Inferior parietal cortex (tissue), 1 donor: ENCODE measurements at regions not wholly inside any gene's neighbourhood (a gene's known extent, or its start where the extent isn't known, plus 50 kb on each side); places are given as distances from the start of the nearest gene placed in this dataset.

Experiments
- DNase-seq: peaks from one replicate; pipeline ENCODE4 v3.0.0-alpha.2; 2016; ENCODE audit errors: extremely low spot score

DNA sequence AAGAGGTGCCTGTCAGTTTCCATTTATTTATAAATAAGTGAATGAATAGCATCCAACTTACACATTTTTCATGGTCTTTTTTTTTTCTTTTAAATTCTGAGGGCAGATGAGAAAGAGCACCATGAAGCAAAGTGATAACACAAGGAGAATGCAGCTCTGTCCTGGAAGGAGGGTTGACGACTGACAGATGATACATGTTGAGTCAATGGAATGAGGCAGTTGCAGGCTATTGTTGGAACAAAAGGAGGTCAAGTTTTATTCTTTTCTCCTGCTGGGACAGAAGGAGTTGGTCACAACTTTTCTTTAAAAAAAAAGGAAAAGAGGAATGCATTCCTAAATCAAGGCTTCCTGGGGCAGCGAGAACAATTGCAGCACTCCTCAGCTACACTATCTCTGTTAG, 119.9 kb upstream of the PLEKHG7 start:
- no peak for DNase-seq

DNA sequence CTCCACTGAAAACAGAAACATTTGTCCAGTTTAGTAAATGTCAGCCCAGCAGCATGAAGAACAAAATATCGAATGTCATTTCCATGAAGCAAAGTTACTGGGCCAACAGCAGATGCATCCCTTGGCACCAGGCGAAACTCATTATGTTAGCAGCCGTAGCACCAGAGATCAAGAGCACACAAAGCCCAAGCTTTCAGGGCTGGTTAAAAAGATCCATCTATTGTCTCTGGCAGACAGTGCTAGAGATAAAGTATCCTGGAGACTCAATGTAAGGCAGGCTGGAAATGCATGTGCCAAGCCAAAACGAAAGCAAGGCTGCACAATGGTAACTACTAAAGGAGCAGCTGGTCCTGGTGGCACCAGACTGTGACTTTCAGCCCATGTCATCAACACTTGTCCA, 120.3 kb upstream of the PLEKHG7 start:
- DNase-seq, result no peak

DNA sequence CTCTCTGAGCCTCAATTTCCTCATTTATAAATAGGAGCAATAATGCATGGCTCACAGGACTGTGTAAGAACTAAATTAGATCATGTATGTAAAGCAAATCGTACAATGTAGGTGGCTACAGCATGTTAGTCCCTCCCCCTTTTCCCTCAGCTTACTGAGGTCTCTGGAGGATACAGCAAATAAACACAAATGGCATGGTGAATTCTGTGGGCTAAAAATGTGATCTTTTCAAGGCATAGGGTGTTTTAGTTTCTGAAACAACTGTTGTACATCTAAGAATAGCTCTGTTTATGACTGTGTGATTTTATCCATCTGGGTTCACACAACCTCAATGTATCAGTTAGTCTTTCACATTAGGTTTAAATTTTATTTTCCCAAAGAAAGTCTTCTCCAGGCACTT, 121.2 kb upstream of the PLEKHG7 start:
- DNase-seq, result no peak

DNA sequence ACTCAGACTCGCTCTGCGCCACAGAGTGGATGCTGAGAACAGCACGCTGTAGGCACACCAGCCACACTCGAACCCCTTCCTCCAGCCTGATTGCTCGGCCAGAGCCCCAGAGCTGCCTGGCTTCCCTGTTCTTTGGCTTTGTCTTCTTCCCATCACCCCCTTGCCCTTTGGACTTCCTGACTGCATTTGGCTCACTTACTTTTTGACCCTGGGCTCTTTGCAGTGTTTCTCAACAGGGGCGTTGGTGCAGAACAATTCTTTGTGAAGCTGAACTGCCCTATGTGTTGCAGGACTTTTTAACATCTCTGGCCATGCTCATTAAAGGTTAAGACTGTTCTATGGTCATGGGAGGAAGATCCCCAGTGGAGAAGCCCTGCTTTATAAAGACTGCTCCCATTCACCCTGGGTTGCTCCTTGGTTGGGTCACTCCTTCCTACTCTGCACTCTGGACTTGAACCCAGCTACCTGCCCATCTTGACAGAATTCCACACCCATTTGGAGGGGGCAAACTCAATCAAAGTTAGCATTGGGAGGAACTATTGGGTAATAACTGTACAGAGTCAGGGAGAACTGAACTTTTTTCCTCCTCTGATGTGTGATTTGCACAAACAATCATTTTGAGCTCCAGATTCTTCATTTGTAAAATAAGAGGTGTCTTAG, 127.7 kb upstream of the PLEKHG7 start:
- no peak for DNase-seq

DNA sequence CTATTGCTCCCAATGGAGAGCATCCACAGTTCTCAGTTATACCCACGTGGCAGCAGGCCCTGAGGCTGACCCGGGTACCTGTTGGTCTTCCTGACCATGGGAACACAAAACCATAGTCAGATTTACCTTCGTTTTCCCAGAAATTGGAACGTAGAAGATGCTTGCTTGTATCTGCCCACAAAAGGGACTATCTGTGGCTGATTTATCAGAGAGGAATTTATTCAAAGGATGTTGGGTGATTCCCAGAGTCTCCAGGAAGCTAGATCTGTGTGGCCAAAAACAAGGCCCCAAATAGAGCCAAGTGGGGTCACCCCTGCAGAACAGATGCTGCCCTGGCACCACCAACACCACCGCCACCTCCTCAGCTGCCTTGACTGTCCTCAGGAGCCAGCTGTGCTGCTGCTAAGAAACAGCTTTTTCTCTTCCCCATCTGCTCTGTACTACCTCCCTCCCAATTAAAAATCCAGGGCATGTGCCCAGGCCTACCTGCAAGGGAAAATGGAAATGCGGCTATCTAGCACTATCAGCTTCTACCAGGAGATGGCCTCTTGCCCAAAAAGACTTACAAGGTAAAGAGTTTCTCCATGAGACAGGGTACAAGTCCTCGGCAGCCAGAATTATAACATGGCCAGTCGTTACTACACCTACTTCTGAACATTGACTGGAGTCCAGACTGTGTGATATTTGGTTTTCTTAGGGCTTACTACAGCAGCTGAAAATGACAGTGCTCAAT, 128.6 kb upstream of the PLEKHG7 start:
- DNase-seq, result no peak

DNA sequence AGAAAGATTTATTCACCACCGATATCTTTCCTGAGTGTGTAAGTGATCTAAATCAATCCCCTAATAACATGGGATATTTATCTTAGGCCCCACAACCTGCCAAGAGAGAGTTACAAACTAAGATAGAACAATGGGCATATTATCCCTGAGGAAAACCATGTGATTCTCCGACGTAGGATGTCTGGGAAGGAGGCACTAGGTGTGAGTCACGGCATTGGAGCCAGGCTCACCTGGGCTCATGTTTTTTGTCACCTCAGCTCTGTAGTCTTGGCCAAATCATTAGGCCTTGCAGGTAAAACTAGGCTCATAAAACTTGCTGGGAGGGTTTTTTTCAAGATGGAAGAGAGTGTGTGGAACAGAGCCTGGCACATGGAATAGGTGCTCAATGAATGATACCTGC, 129.7 kb upstream of the PLEKHG7 start:
- DNase-seq, result no peak

DNA sequence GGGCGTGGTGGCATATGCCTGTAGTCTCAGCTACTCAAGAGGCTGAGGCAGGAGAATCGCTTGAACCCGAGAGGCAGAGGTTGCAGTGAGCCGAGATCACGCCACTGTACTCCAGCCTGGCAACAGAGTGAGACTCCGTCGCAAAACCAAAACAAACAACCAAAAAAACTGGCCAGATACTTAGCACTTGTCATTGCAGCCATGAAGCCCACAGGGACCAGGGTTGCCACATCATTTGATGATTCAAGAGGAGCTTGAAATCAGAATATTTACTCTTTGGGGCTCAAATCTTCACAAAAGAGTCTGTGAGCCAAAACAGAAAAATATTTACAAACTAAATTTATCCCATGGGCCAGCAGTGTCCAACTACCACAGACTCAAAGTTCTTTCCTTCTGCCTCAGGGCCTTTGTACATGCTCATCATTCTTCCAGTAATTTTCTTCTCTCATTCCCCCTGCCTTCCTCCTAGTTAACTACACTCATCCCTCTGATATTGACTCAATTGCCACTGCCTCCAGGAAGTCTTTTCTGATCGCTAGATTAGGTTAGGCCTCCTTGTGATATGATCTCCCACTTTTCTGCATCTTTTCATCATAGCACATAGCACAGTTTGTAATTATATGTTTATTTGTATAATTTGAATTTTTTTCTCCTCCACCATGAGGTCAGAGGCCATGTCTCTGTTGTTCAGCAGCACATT, 130.8 kb upstream of the PLEKHG7 start:
- DNase-seq, result no peak

DNA sequence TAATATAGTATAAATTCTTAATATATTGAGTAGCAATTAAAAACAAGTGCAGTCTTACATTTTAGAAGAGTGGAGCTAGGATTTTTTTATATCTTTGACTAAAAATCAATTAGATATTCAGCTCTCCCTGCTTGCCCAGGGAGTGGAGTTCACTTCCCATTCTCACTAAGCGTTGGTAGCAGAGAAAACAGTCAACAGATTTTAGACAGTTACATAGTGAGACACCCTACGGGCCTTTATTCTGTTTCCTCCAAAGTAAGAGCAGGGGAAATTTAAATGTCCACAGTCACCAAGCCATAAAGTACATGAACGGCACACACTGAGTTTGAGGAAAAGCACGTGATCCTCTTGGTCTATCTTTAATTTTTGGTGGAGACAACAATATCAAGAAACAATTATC, 131.6 kb upstream of the PLEKHG7 start:
- DNase-seq, result no peak

DNA sequence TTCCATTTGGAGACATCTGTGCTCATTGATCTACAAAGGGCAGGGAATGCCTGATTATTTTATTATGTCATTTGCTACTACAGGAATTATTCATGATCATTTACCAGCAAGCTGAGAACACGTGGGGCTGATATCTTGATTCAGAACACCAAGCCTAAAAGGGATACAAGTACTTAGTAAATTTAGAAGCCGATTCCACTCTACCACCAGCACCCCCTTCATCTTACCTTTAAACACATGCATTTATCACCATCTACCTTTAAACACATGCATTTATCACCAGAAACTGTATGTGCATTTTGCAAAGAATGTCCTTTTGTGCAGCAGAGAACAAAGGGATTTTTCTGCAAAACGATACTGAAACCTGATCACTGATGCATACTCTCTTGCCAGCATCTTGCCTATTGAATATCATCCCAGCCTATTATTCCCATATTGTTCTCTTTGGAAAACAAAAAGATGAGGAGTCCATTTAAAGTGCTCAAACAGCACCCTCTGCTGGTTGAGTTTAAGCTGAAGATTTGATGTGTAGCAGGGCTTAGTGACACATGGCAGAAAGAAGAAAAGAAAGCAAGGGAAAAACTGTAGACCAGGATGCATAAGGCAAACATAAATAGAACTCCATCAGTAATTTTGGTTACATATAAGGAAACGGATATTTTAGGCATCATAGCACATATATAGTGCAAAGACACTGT, 132.6 kb upstream of the PLEKHG7 start:
- DNase-seq, result peak; percentile 98

DNA sequence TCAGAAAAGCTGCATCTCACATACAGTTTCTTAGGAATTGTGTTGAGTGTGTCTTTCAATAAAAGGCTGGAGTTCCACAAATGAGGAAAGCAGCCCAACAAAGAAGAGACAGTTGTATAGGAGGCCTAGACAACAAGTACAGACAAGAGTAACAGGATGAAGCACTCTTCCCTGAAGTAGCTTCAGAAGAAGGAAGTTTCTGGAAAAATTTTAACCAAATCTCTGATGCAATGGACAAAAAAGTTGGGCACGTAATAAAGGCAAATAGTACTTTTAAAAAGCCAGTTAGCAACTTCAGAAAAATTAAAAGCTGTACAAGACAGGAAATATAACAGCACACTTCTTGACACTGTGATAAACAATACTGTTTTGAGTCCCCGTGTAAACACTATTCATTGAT, 134.1 kb upstream of the PLEKHG7 start:
- DNase-seq, result no peak

DNA sequence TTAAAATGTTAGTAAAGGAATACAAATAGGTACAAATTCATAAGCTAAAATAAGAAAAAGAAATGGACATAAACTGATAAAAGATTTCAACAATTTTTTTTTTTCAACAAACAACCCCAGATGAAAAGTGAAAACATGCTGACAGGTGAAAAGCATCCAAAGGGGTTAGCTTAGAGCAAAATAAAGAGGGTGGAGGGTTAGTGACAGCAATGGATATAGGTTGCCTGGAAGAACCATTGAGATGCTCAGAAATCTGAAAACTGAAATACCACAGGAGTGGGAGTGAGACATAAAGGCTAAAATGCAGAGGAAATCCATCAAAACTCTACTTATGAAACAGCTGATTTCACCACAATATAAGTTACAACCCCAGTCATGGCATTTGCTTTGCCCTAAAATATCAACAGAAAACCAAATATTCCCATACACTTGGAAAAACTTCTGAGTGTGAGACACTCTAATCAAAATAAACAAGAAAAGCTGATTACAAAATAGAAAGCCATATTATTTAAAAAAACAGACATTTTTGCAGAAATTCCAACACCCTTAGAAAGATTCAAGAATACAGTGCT, 136.3 kb upstream of the PLEKHG7 start:
- no peak for DNase-seq

DNA sequence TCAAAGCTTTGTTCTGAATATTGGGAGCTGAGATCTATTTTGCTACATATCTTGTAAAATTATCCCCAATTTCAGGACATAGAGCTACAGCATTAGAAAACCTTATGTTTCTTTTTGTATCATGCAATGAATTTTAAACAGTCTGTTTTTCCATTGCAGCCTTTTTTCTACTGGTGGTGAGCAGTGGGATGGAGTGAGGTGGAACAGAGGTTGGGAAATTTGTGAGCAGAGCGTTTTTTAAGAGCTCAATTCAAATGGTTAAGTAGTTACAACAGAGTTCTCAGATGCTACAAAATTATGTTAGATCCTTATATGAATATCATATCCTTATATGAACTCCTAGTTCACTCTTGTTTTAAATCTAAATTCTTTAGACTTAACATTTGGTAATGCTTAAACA, 139.0 kb upstream of the PLEKHG7 start:
- no peak for DNase-seq

DNA sequence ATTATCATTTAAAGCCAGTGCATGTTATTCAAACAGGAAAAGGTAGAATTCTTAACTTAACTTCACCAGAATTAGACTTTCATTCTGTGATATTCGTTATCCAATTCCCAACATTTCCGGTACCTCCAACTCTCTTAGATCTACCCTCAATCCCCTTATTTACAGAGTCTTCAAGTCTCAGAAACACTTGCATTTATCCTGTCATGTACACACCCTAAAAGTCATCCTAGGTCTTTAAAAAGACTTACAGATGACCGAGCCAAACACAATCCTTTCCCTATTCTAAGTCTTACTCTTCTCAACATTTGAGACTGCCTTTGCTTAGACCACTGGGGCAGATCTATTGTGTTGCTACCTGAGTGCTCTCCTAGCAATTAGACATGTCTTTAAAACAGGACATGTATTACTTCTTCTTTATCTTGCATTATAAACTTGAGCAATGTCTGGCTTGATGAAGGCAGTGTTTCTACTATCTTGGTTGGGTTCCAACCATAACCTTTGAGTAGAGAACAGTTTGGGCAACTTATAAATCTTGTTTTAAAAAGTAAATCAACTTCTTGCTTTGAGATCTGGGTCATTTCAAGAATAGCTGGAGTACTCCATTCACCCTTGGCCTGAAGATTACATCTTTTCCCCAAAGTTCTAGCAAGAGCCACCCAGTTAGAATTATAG, 140.6 kb upstream of the PLEKHG7 start:
- no peak for DNase-seq

DNA sequence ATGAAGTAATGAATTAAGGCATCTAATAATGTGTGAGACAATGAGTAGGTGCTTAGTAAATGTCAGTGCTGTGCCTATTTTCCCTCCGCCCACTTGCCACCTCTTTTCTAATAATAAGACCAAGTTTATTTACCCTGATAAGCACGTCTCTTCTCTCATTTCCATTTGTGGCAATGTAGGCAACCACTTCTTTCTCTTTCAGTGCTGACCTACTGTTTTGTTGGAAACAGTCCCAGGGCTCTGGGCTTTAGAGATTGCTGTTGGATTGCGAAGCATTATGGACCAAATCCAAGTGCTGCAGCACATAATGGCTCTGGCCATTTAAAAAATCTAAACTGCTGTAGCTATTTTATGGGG, 141.3 kb upstream of the PLEKHG7 start:
- no peak for DNase-seq

DNA sequence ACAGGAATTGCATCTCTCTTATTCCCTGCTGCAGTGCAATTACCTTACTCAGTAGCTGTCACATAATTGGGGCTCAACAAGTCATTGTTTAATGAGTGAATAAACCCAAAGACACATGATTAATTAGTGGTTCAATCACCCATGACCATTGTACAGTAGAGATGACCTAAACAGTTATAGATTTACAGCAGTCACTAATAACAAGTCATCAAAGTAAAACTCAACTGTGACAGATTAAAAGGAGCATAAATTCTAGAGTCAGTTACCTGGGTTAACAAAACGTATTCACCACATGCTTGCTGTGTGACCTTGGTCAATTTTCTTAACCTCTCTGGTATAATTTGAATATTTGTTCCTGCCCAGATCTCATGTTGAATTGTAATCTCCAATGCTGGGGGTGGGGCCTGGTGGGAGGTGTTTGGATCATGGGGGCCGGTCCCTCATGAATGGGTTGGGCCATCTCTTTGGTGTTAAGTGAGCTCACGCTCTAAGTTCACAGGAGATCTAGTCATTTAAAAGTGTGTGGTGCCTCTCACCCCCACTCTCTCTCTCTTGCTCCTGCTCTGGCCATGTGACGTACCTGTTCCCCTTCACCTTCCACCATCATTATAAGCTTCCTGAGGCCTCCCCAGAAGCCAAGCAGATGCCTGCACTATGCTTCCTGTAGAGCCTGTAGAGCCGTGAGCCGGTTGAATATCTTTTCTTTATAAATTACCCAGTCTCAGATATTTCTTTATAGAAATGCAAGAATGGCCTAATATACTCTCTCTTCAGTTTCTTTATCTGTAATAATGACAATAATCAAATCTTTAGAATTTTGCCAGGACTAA, 141.9 kb upstream of the PLEKHG7 start:
- no peak for DNase-seq

DNA sequence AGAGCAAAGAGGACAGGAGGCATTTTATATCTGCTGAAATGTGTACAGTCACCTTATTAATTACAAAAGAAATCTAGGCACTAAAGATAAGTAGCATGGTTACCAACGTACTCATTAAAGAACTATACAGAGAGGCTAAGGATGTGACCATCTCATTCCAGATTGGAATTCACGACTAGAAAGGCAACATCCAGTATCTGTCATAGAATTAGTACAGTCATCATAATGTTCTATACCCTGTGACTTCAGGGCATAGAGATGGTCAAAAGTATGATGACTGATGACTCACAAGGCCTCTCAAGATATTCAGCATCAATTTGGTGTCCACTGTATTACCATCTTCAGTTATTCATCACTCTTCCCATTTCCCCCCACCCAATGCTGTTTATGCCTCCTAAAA, 144.0 kb upstream of the PLEKHG7 start:
- DNase-seq, result no peak

DNA sequence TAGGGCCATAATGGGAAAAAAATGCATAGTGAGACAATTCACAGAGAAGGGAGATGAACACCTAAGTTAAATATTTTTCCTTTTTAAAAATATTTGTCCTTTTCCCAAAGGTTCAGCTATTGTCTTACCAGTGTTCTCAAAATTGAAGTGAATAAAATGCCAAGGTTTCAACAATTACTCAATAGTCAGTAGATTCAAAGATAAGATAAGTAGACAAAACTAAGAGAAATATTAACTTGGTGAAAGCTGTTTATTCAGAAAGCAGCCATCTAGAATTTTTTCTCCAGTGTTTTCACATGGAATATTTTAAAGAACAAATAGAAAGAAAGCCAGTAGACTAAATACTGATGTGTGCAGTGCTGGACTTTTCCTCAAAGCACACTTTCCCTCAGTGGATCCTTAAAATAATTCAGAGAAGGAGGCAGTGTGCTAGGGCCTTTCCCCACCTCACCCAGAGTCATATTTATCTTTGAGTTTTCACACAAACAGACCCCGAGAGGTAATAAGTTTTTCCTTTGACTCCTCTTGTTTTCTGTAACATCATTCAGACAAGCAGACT, 144.5 kb upstream of the PLEKHG7 start:
- DNase-seq, result no peak

DNA sequence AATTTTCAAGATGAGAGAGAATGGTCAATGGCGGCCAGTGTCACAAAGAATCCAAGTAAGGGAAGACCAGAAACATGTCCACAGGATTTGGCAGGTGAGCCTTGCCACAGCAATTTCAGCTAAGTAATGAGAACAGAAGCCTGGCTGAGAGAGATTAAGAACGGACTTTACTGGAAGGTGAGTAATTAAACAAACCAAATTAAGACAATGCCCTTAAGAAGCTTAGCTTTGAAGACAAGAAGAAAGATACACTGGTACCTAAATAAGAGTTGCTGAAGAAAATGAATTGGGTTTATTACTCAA, 145.4 kb upstream of the PLEKHG7 start:
- DNase-seq, result no peak

DNA sequence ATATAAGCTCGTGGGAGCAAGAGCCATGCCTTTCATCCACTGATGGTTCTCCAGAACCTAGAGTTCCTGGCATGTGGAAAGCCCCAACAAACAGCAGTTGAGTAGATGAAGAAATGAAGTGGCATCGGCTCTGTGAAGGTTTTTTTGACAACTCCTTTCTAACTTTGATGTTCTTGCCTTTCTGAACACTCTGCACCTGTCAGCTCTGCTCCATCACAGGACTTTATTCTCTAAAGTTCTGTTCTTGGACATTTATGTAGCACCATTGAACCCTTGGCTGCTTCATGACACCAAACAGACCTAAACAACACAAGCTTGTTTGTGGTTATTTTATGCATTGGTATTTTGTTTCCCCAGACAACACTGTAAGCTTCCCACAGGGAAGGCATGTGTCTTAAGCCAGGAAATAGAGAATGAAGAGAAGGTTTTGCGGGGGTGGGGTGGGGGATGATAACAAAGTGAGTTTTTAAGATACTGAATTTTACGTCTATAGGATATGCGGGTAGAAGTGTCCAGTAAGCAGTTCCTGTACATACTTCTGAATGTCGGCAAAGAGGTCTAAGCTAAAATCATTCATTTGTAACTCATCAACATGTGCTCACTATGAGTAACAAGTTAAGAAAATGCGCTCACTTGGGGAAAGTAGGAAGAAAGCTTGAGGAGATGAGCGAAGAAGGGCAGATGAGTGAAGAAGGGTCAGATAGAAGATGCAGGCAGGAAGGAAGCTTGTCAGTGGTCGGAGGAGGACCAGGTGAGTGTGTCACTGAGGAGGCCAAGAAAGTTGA, 146.0 kb upstream of the PLEKHG7 start:
- DNase-seq, result no peak

DNA sequence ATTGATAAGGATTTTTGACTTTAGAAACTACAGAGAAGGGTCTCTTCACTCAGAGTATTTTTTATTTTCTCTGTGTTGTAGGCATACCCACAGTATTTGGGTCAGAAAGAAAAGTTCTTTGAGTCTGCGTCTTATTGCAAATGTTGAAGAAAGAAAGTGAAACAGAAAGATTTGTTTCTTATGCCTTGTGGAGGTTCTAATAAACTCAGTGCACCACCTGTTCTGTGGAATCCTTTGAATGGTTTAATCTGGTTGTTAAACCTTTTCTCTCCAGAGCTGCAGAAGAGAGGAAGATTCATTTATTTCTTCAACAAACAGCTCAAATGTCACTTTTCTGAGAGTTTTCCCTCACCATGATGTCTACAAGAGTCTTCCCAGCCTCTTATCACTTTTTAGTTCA, 146.6 kb upstream of the PLEKHG7 start:
- DNase-seq, result no peak
